ENCODE measurements at regions not wholly inside any gene's neighbourhood (a gene's known extent, or its start where the extent isn't known, plus 50 kb on each side); places are given as distances from the start of the nearest gene placed in this dataset.

GRCh38 chr14:96630281-96630680 lies 128.1 kb downstream of the PAPOLA start:
- Mint-ChIP-seq H3K4me1 (ENCODE audit: low read depth) (no peaks in the 10 kb centered on the region), H3K9me3 (no peaks in the 10 kb centered on the region), H3K27me3 (ENCODE audit: low read depth) (no peaks in the 10 kb centered on the region), H3K36me3 (ENCODE audit: low read depth) (no peaks in the 10 kb centered on the region), H3K4me3 (no peak overlapping the region), H3K27ac (no peak overlapping the region)
- DNase-seq = no peak
- CTCF ChIA-PET = no interaction called here
- intact Hi-C loops (cut with micrococcal nuclease) = no loop called here

GRCh38 chr14:96631030-96631429 lies 128.8 kb downstream of the PAPOLA start:
- intact Hi-C loops (cut with micrococcal nuclease) = no loop called here

DNA sequence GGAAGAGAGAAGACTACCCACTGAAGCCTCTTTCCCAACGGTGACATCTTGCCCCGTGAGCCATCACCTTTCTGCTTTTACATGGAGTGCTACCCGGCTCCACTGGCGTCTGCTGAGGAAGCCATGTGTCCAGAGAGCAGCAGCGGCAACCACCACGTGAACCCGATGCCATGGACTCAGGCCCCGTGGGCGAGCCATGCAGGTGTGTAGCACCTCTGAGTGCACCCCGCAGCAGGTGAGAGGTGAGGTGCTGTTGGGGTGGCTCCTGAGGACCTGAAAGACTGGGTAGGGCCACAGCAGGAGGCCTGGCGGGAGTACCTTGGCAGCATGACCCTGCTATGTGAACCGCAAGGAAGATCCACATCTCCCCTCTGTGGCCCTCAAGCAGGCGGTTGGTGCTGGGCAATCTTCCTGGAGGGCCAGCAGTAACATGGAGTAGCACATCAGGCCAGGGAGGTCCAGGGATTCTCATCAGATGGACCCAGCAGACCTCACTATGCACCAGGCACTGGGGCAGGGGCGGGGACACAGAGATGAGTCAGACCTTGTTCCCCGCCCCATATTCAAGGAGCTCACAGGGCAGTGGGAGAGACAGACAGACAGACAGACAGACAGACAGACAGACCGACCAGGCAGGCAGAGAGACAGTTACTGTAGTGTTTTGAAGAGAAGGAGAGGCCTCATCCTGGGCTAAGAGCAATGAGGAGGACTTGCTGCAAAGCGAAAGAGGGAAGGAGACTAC lies 129.6 kb downstream of the PAPOLA start:
- H3K4me1 Mint-ChIP-seq (ENCODE audit: low read depth) = no peaks in the 10 kb centered on the region
- no peak overlapping the region for H3K4me3 Mint-ChIP-seq
- CTCF ChIA-PET = interaction anchor here (0.8 kb wide), 1 partner anchor 12 kb away, joined by 4 read pairs; no protein-coding TSS in a partner anchor
- H3K36me3 Mint-ChIP-seq (ENCODE audit: low read depth) = no peaks in the 10 kb centered on the region
- no peaks in the 10 kb centered on the region for H3K9me3 Mint-ChIP-seq
- no peak overlapping the region for H3K27ac Mint-ChIP-seq
- DNase-seq = no peak
- intact Hi-C loops (cut with micrococcal nuclease) = no loop called here
- no peaks in the 10 kb centered on the region for H3K27me3 Mint-ChIP-seq (ENCODE audit: low read depth)

More at GRCh38 chr14:96631030-96631429, 128.8 kb downstream of the PAPOLA start:
- CTCF ChIA-PET = no interaction called here
- Mint-ChIP-seq H3K4me1 (ENCODE audit: low read depth) (no peaks in the 10 kb centered on the region), H3K27me3 (ENCODE audit: low read depth) (no peaks in the 10 kb centered on the region), H3K4me3 (no peak overlapping the region), H3K27ac (no peak overlapping the region), H3K9me3 (no peaks in the 10 kb centered on the region), H3K36me3 (ENCODE audit: low read depth) (no peaks in the 10 kb centered on the region)
- no peak for DNase-seq

GRCh38 chr14:96632363-96632758 lies 130.2 kb downstream of the PAPOLA start:
- CTCF ChIA-PET = interaction anchor here (0.8 kb wide), 1 partner anchor 12 kb away, joined by 4 read pairs; no protein-coding TSS in a partner anchor
- H3K27ac Mint-ChIP-seq = no peak overlapping the region

GRCh38 chr14:96633096-96633495 lies 130.9 kb downstream of the PAPOLA start:
- Mint-ChIP-seq H3K4me3 (no peak overlapping the region), H3K36me3 (ENCODE audit: low read depth) (no peaks in the 10 kb centered on the region), H3K27ac (no peak overlapping the region), H3K4me1 (ENCODE audit: low read depth) (no peaks in the 10 kb centered on the region), H3K27me3 (ENCODE audit: low read depth) (no peaks in the 10 kb centered on the region), H3K9me3 (no peaks in the 10 kb centered on the region)
- CTCF ChIA-PET = no interaction called here
- DNase-seq = no peak
- intact Hi-C loops (cut with micrococcal nuclease) = no loop called here

More at GRCh38 chr14:96632363-96632758, 130.2 kb downstream of the PAPOLA start:
- Mint-ChIP-seq H3K4me3 (no peak overlapping the region), H3K9me3 (no peaks in the 10 kb centered on the region), H3K27me3 (ENCODE audit: low read depth) (no peaks in the 10 kb centered on the region), H3K36me3 (ENCODE audit: low read depth) (no peaks in the 10 kb centered on the region), H3K4me1 (ENCODE audit: low read depth) (no peaks in the 10 kb centered on the region)
- no peak for DNase-seq
- intact Hi-C loops (cut with micrococcal nuclease) = no loop called here

DNA sequence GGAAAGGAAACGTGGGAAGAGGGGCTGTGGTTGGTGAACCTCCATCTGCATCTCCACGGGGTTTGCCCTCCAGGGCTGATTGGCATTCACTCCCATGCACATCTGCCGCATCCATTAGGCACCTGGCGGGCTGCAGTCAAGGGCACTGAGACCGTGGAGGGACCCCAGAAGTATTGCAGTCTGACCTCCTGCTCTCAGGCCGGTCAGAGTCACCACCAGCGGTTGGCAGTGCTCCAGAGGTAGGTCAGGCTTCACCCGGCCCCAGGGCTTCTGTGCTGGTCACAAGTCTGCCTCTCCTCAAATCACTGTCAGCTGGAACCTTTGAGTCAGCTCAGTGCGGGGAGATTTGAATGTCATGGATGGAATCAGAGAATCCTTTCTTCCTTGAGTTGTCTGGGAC lies 132.3 kb downstream of the PAPOLA start:
- H3K4me3 Mint-ChIP-seq = no peak overlapping the region
- H3K27ac Mint-ChIP-seq = no peak overlapping the region
- H3K27me3 Mint-ChIP-seq (ENCODE audit: low read depth) = no peaks in the 10 kb centered on the region
- no peaks in the 10 kb centered on the region for H3K9me3 Mint-ChIP-seq
- no peak for DNase-seq
- H3K36me3 Mint-ChIP-seq (ENCODE audit: low read depth) = no peaks in the 10 kb centered on the region
- no peaks in the 10 kb centered on the region for H3K4me1 Mint-ChIP-seq (ENCODE audit: low read depth)
- CTCF ChIA-PET = no interaction called here
- intact Hi-C loops (cut with micrococcal nuclease) = no loop called here

GRCh38 chr14:96634896-96635295 lies 132.7 kb downstream of the PAPOLA start:
- no peaks in the 10 kb centered on the region for H3K4me1 Mint-ChIP-seq (ENCODE audit: low read depth)
- DNase-seq = no peak
- no peak overlapping the region for H3K27ac Mint-ChIP-seq
- H3K4me3 Mint-ChIP-seq = no peak overlapping the region
- H3K36me3 Mint-ChIP-seq (ENCODE audit: low read depth) = no peaks in the 10 kb centered on the region
- CTCF ChIA-PET = no interaction called here
- no peaks in the 10 kb centered on the region for H3K9me3 Mint-ChIP-seq
- H3K27me3 Mint-ChIP-seq (ENCODE audit: low read depth) = no peaks in the 10 kb centered on the region
- intact Hi-C loops (cut with micrococcal nuclease) = no loop called here

- Mint-ChIP-seq H3K36me3 (ENCODE audit: low read depth) (no peaks in the 10 kb centered on the region), H3K27me3 (ENCODE audit: low read depth) (no peaks in the 10 kb centered on the region), H3K27ac (no peak overlapping the region), H3K4me1 (ENCODE audit: low read depth) (no peaks in the 10 kb centered on the region), H3K9me3 (no peaks in the 10 kb centered on the region), H3K4me3 (no peak overlapping the region)
- intact Hi-C loops (cut with micrococcal nuclease) = no loop called here
- CTCF ChIA-PET = no interaction called here
- no peak for DNase-seq
Measured at GRCh38 chr14:96635850-96636249, 133.7 kb downstream of the PAPOLA start.

DNA sequence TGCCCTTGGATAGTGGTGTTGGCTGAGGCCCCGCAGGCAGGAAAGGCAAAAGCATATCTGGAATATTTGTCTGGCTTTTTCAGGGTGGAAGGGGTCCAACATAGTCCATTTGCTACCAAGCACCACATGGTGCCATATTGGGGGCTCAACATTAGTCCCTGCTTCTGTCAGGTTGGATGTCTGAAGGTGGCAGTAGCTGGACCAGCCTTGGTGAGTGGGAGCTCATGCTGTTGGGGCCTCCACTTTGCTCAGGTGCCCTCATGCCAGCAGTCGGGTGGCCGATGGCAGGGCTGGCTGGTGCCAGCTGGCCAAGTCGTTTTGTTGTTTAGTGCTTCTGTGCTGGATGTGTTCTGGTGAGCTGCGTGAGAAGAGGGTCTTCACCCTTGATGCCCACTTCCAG lies 135.3 kb downstream of the PAPOLA start:
- Mint-ChIP-seq H3K27me3 (ENCODE audit: low read depth) (no peaks in the 10 kb centered on the region), H3K9me3 (no peaks in the 10 kb centered on the region), H3K4me3 (no peak overlapping the region), H3K4me1 (ENCODE audit: low read depth) (no peaks in the 10 kb centered on the region), H3K36me3 (ENCODE audit: low read depth) (no peaks in the 10 kb centered on the region), H3K27ac (no peak overlapping the region)
- no peak for DNase-seq
- CTCF ChIA-PET = no interaction called here
- intact Hi-C loops (cut with micrococcal nuclease) = no loop called here

DNA sequence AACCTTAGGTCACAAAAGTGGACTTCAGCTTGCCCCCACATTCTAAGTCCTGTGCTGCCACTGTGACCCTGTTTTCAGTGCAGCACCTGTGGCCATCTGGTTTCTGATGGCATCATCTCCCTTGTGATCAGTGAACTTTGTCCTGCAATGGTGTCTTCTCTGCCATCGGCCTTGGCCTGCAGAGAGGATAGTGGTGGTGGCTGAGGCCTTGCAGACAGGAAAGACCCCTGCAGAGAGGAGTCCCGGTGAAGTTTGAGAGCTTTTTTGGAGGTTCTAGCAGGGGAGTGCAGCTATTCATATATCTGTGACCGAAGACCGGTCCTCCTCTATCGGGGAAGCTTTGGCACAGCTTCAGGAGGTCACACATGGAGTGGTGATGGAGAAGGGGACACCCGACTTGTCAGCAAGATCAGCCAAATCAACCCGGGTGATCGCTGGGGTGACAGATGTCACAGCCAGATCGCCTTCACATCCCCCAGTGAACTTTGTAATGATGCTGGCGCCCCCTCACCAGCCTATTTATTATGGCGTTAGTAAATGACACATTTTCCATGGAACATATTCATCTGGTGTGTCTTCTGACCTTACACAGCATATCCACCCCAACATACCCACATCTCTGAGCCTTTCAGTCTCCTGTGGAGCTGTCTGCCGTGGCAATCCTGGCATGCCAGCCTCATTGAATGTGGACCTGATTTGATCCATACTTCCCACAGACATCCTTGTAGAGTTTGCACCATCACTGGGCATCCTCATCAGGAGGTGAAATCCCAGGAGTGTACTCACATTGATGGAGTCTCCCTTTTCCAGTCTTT lies 136.1 kb downstream of the PAPOLA start:
- CTCF ChIA-PET = no interaction called here
- H3K27me3 Mint-ChIP-seq (ENCODE audit: low read depth) = no peaks in the 10 kb centered on the region
- no peaks in the 10 kb centered on the region for H3K9me3 Mint-ChIP-seq
- no peaks in the 10 kb centered on the region for H3K4me1 Mint-ChIP-seq (ENCODE audit: low read depth)
- H3K4me3 Mint-ChIP-seq = no peak overlapping the region
- no peaks in the 10 kb centered on the region for H3K36me3 Mint-ChIP-seq (ENCODE audit: low read depth)
- no peak overlapping the region for H3K27ac Mint-ChIP-seq
- DNase-seq = no peak
- intact Hi-C loops (cut with micrococcal nuclease) = no loop called here

DNA sequence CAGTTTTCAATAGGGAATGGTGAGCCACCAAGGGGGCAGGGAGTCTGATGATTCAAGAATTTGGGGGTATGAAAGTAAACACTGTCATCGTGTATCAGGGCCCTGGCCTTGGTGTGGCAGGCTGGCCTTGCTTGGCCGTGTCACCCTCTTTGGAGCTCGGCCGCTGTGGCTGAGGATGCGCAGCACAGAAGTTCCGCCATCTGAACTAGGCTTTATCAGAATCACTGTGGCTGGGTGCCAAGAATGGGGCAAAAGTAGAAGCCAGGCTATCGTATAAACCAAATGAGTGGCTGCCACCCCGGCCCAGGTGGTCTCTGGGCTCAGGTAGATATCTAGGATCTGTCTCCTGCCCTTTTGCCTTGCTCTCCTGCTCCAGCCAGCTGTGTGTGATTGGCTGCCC lies 137.4 kb downstream of the PAPOLA start:
- intact Hi-C loops (cut with micrococcal nuclease) = no loop called here
- H3K27me3 Mint-ChIP-seq (ENCODE audit: low read depth) = no peaks in the 10 kb centered on the region
- DNase-seq = no peak
- H3K4me1 Mint-ChIP-seq (ENCODE audit: low read depth) = no peaks in the 10 kb centered on the region
- CTCF ChIA-PET = interaction anchor here (0.6 kb wide), 1 partner anchor 20 kb away, joined by 4 read pairs; no protein-coding TSS in a partner anchor
- no peak overlapping the region for H3K4me3 Mint-ChIP-seq
- no peaks in the 10 kb centered on the region for H3K36me3 Mint-ChIP-seq (ENCODE audit: low read depth)
- H3K27ac Mint-ChIP-seq = no peak overlapping the region
- no peaks in the 10 kb centered on the region for H3K9me3 Mint-ChIP-seq

- H3K36me3 Mint-ChIP-seq (ENCODE audit: low read depth) = peaks cover 1% of the 10 kb centered on the region
- H3K9me3 Mint-ChIP-seq = peaks cover 14% of the 10 kb centered on the region
- H3K4me1 Mint-ChIP-seq (ENCODE audit: low read depth) = no peaks in the 10 kb centered on the region
- no peak for DNase-seq
- intact Hi-C loops (cut with micrococcal nuclease) = no loop called here
- CTCF ChIA-PET = interaction anchor here (0.6 kb wide), 1 partner anchor 37 kb away, joined by 3 read pairs; no protein-coding TSS in a partner anchor
- H3K27me3 Mint-ChIP-seq (ENCODE audit: low read depth) = peaks cover 7% of the 10 kb centered on the region
- H3K27ac Mint-ChIP-seq = no peak overlapping the region
- no peak overlapping the region for H3K4me3 Mint-ChIP-seq
Measured at GRCh38 chr14:96648506-96649326, 146.5 kb downstream of the PAPOLA start.
